NK-92 treated with Interleukin-12 subunit alpha and Interleukin-12 subunit beta, amount 100 ng/mL, for 24 hours (cell line): ENCODE measurements at regions not wholly inside any gene's neighbourhood (a gene's known extent, or its start where the extent isn't known, plus 50 kb on each side); places are given as distances from the start of the nearest gene placed in this dataset.
A peak's percentile ranks its signal among the peaks of the same experiment; 100 is the strongest.
"Not testable (repeated sequence)": the region's sequence is repeated elsewhere in the genome, so short reads cannot be mapped to it uniquely, and the experiment has no call there.

Experiments used
- DNase-seq: peaks from one replicate; lab custom pipeline; 2025; lab: John Stamatoyannopoulos, UW

DNA sequence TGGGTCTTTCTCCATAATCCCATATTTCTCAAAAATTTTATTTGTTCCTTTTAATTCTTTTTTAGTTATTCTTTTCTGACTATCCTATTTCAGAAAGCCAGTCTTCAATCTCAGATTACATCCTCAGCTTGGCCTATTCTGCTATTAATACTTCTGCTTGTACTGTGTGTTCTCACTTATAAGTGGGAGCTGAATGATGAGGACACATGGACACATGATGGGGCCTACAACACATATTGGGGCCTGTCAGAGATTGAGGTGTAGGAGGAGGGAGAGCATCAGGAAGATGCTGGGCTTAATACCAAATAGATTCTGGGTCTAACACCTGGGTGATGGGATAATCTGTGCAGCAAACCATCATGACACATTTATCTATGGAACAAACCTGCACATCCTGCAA lies 82.3 kb downstream of the MAGEE1 start:
- no peak for DNase-seq

DNA sequence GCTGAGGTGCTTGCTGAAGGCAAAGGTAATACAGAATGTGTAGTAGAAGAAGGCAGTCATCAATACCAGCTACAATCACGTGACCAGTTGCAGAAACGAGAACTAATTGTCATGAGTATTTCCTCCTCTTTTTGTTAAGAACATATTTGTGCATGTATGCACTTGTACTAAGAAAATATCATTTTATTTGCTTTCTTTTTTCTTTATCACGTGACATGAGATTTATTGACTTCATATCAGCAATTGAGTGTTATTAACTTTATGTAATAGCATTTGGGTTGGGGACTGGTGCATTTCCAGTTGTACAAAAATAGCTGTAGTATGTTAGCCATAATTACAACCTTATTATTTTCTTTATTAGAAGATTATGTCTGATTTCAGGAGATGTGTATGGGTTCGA lies 90.0 kb downstream of the MAGEE1 start:
- DNase-seq: no peak

DNA sequence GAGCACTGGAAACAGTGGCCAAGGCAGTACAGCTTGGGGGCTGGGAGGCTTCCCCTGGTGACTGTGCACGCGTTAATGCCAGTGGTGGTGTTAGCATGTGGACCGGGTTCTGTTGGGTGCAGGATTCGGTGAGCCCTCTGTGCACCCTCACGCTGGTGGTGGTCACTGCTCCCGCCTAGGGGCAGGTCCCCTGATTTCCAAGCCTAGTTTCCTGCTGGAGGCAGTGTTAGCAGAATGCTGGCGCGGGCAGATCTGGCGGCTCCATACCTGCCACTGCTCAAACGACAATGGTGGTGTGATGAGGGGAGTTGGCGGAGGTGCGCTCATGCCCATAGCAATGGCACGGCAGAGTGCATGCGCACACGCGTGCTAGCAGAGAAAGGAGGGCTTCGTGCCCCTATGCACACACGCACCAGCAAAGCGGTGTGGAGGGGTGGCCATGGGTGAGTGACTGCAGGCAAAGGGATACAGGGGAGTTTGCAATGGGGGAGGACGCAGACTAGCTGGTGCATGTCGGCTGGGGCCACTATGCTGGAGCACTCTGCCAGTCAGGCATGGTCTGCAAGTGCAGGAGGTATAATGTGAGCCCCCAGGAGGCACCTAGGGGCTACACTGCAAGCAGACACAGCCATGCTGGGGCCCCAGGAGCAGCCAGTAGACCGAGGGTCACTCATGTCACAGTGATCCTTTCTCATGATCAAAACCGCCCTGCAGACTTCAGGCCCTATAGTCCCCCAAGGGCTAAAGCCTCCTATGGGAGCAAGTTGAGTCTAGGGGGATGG lies 93.0 kb downstream of the MAGEE1 start:
- no peak for DNase-seq

DNA sequence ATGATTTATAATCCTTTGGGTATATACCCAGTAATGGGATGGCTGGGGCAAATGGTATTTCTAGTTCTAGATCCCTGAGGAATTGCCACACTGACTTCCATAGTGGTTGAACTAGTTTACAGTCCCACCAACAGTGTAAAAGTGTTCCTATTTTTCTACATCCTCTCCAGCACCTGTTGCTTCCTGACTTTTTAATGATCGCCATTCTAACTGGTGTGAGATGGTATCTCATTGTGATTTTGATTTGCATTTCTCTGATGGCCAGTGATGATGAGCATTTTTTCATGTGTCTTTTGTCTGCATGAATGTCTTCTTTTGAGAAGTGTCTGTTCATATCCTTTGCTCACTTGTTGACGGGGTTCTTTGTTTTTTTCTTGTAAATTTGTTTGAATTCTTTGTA lies 108.2 kb downstream of the MAGEE1 start:
- DNase-seq: not testable (repeated sequence)

DNA sequence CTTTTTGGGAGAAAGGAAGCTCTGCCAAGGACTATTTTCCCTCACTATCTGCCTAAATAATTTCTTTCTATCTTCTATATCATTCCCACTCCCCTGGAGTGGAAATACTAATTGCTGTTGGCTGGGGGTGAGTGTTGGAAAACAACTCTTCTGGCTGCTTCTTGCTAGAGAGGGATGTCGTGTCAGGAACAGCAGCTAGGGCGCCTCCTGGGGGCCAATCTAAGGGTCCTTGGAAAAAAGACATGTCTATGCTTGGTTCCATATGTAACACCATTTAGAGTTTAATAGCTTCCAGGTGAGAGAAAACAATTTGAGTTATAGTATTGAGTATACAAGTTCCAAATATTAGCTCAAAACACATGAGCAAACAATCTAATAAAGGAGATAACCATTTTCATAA lies 111.3 kb downstream of the MAGEE1 start:
- DNase-seq: no peak

DNA sequence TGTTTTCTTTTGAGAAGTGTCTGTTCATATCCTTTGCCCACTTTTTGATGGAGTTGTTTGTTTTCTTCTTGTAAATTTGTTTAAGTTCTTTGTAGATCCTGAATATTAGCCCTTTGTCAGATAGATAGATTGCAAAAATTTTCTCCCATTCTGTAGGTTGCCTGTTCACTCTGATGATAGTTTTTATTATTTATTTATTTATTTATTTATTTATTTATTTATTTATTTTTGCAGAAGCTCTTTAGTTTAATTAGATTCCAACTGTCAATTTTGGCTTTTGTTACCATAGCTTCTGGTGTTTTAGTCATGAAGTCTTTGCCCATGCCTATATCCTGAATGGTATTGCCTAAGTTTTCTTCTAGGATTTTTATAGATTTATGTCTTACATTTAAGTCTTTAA lies 115.9 kb downstream of the MAGEE1 start:
- not testable (repeated sequence) for DNase-seq

DNA sequence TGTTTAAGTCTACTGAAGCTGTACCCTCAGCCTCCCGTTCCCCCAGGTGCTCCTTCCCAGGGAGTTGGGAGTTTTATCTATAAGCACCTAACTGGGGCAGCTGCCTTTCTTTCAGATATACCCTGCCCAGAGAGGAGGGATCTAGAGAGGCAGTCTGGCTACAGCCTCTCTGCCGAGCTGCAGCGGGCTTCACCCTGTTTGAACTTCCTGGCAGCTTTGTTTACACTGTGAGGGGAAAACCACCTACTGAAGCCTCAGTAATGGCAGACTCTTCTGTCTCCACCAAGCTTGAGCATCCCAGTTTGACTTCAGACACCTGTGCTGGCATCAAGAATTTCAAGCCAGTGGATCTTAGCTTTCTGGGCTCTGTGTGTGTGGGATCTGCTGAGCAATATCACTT lies 122.5 kb downstream of the MAGEE1 start:
- no peak for DNase-seq

DNA sequence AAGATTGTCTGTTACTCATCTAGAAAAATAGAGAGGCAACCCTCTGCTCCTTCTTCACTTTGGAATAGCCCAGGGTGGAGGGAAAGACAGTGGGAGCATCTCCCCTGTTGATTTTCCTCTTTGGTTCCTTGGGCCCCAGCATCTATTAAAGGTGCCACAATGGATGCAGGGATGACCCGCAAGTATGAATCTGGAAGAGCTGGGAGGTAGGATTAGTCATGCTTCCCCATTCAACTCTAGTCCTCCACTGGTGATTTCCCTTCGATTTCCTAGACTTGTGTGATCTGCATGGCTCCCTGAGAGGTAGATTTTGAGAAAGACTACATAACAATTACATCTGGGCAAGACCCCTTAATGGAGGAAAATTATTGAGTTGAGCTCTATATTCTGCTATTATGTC lies 127.8 kb downstream of the MAGEE1 start:
- DNase-seq: no peak

DNA sequence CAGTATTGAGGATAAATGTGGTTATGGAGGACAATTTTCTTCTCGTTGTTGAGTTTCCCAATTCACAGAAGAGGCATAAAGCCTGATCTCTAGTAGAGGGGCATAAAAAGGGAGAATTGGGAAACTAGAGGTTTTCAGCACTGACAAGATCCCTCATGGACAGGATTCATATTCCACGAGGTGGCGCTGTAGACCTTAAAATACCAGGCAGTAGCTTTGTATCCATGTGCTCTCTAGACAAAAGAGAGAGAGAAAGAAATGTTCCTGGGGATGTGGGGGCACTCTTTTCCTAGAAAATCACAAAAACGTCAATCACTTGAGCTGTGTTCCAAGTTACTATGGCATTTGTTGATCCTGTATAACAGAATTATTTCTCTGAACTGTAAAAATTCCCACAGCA lies 128.3 kb downstream of the MAGEE1 start:
- peak; percentile 3 for DNase-seq

DNA sequence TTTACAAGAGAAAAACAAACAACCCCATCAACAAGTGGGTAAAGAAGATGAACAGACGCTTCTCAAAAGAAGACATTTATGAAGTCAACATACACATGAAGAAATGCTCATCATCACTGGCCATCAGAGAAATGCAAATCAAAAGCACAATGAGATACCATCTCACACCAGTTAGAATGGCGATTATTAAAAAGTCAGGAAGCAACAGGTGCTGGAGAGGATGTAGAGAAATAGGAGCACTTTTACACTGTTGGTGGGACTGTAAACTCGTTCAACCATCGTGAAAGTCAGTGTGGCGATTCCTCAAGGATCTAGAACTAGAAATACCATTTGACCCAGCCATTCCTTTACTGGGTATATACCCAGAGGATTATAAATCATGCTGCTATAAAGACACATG lies 137.3 kb downstream of the MAGEE1 start:
- DNase-seq: not testable (repeated sequence)

DNA sequence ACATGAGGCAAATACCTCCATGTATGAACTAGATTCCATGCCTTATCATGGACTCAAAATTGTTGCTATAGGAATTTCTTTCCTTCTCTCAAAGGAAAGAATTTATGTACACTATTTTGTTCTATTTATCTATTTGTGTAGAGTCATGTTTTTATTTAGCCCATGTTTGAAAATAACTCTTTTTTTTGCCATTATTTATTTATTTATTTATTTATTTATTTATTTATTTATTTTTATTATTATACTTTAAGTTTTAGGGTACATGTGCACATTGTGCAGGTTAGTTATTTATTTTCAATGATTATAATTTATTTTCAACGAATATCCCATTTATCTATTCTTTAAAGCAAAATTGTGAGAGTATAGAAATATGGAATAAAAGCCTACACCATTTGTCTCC lies 177.9 kb downstream of the MAGEE1 start:
- no peak for DNase-seq

DNA sequence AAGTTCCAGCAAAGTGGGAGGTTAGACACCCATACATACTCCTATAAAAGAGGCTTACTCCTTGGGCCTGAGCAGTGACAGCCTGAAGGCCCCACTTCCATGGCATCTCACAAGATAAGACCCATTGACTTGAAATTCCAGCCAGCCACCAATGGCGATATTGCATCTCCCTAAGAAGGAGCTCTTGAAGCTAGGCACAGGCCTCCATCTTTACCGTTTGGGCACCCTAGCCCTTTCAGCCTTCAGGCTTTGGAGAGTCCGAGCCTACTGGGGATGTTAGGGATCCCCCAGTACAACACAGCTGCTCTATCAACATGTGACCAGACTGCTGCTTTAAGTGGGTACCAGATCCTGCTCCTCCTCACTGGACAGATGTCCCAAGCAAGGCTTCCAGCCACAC lies 189.5 kb downstream of the MAGEE1 start:
- DNase-seq: no peak

DNA sequence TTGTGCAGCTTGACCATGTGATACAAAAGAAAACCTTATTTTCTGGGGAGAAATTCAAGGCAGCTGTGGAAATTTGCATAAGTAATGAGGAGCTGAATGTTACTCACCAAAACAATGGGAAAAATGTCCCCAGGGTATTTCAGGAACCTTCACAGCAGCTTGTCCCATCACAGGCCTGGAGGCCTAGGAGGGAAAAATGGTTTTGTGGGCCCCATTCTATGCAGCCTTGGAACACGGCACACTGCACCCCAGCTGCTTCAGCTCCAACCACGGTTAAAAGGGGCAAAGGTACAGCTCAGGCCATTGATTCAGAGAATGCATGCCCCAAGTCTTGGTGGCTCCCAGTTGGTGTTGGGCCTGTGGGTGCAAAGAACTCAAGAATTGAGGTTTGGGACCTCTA lies 216.1 kb downstream of the MAGEE1 start:
- DNase-seq: no peak

DNA sequence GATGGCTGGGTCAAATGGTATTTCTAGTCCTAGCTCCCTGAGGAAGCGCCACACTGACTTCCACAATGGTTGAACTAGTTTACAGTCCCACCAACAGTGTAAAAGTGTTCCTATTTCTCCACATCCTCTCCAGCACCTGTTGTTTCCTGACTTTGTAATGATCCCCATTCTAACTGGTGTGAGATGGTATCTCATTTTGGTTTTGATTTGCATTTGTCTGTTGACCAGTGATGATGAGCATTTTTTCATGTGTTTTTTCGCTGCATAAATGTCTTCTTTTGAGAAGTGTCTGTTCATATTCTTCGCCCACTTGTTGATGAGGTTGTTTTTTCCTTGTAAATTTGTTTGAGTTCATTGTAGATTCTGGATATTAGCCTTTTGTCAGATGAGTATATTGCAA lies 223.9 kb downstream of the MAGEE1 start:
- DNase-seq: not testable (repeated sequence)

DNA sequence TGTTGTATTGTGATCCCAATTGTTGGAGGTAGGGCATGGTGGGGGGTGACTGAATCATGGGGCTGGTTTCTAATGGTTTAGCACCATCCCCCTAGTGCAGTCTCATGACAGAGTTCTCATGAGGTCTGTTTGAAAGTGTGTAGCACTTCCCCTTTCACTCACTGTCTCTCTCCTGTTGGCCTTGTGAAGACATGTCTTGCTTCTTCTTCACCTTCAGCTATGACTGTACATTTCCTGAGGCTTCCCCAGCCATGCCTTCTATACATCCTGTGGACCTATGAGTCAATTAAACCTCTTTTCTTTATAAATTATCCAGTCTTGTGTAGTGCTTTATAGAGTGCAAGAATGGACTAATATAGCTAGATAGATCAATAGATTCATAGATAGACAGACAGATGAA lies 230.0 kb downstream of the MAGEE1 start:
- no peak for DNase-seq
